LoVo (cell line): ENCODE measurements at regions not wholly inside any gene's neighbourhood (a gene's known extent, or its start where the extent isn't known, plus 50 kb on each side); places are given as distances from the start of the nearest gene placed in this dataset.
"Not testable (repeated sequence)": the region's sequence is repeated elsewhere in the genome, so short reads cannot be mapped to it uniquely, and the experiment has no call there.

ENCODE experiments used
- DNase-seq: peaks from one replicate; pipeline ENCODE4 v3.0.0-alpha.2; 2016; ENCODE audit warnings: low spot score

GRCh38 chr4:155032521-155033229, 175.8 kb upstream of the NPY2R start:
- DNase-seq, result no peak

- no peak for DNase-seq
These were observed 174.8 kb upstream of the NPY2R start for GRCh38 chr4:155033604-155034003.

GRCh38 chr4:155037031-155037430, 171.4 kb upstream of the NPY2R start:
- DNase-seq, result no peak

- DNase-seq, result no peak
These were observed 170.0 kb upstream of the NPY2R start for GRCh38 chr4:155038459-155038858.

GRCh38 chr4:155039162-155039561, 169.3 kb upstream of the NPY2R start:
- no peak for DNase-seq

- DNase-seq, result no peak
These were observed 168.4 kb upstream of the NPY2R start for GRCh38 chr4:155040031-155040430.

DNA sequence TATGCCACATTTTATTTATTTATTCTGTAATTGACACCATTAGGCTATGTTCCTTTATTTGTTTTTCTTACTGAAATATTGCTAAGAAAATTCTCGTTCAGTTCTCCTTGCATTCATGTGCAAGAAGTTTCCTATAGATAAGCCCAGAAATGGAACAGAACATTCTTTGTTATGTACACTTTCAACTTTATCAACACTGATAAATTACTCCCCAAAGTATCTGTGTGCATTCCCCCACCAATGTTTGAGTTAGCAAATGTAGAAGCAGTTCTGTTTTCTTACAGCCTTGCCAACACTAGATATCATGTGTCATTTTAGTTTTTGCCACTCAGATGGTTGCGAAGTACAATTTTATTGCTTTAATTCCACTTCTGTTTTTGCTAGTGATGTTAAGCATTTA, 166.4 kb upstream of the NPY2R start:
- DNase-seq, result no peak

GRCh38 chr4:155044251-155044650, 164.2 kb upstream of the NPY2R start:
- DNase-seq, result not testable (repeated sequence)

GRCh38 chr4:155047755-155048154, 160.7 kb upstream of the NPY2R start:
- DNase-seq, result no peak

DNA sequence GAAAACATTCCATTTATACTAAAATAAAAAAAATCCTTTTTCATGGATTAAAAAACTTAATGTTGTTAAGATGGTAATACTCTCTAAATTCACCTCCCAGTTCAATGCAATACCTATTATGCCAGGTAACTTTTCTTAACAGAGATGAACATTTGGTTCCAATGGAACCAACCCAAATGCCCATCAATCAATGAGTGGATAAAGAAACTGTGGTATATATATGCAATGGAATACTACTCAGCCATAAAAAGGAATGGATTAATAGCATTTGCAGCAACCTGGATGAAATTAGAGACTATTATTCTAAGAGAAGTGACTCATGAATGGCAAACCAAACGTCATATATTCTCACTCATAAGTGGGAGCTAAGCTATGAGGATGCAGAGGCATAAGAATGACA, 154.4 kb upstream of the NPY2R start:
- DNase-seq, result not testable (repeated sequence)

DNA sequence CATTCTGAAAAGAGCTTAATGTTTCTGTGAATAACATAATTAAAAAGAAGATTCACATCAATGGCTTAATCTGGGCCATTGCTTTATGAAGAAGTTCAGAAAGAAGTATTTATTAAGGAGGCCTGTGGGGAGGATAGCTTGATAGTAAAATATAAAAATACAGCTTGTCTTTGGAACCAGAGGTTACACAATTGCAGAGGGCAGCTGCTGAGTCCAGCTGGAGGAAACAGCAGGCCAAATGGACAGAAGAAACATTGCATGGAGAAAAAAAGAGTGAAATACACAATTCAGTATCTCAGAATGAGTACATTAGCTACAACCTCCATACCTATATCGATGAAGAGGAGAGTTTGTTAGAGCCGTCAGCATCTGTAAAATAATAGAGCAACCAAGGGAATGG, 148.0 kb upstream of the NPY2R start:
- DNase-seq, result no peak

DNA sequence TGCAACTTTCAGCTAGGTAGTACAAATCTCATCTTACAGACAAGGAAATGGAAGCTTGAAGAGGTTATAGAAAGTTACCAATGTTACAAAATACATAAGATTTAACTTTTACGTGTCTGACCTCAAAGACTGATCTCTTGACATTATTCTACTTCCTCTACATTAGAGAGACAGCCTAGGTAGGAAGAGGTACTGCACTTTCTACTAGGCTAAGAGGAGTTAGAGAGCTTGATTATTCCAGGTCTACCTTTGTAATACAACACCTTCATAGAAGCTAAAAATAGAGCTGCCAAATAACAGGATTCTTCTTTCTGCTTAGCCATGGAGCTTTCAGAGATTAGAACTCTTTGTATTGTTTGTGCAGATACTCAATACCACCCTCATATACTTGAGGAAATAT, 147.6 kb upstream of the NPY2R start:
- DNase-seq, result no peak

DNA sequence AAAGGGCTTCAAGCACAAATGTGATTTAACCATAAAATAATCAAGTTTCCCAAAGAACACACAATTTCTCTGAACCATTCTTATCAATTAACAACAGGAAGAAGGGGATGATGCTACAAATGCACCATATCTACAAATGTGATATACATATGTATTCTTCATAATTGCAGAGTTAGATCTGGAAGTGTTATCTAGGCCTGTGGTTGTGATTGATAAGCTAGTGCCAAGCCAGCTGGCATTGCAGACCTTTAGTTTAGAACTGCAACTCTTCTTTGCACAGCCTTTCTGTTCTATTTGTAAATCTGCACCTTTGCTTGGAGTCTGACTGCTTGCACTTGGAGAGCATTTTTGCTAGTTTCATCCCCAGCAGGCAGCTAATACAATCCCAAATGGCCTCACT, 145.5 kb upstream of the NPY2R start:
- no peak for DNase-seq

- DNase-seq, result not testable (repeated sequence)
These were observed 143.5 kb upstream of the NPY2R start for GRCh38 chr4:155064934-155065333.

- no peak for DNase-seq
These were observed 141.6 kb upstream of the NPY2R start for GRCh38 chr4:155066871-155067270.

- no peak for DNase-seq
These were observed 136.5 kb upstream of the NPY2R start for GRCh38 chr4:155071962-155072361.

DNA sequence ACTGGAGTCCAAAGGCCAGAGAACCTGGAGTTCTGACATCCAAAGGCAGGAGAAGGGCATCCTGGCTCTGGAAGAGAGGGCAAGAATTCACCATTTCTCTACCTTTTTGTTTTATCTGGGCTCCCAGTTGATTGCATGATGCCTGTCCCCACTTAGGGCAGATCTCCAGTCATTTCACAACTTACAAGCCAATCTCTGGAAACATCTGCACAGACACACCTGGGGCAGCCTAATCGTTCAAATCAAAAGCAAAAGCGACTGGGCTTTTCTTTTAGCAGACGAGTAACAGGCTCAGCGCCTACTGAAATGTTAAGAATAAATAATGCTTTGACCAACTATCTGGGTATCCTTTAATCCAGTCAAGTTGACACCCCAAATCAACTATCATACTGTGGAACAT, 136.0 kb upstream of the NPY2R start:
- DNase-seq, result no peak

DNA sequence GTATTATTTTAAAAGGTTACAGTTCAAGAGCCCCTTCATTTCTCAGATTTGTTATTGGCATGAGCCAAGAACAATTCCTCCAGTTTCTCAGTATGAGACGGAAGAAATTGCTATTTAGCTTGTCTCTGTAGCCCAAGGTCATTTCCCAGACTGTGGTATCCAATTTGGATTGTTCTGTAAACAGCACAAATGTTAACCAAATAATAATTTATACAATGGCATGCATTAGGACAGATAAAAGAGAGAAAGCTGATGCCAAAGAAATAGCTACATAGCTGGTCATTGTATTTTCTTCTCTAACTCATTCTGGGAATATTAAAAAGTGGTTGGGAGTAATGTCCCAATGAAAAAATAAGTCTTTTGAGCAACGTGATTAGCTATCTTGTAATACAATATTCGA, 134.6 kb upstream of the NPY2R start:
- DNase-seq, result no peak

- no peak for DNase-seq
These were observed 132.1 kb upstream of the NPY2R start for GRCh38 chr4:155076256-155076785.

- no peak for DNase-seq
These were observed 130.8 kb upstream of the NPY2R start for GRCh38 chr4:155077452-155078229.

DNA sequence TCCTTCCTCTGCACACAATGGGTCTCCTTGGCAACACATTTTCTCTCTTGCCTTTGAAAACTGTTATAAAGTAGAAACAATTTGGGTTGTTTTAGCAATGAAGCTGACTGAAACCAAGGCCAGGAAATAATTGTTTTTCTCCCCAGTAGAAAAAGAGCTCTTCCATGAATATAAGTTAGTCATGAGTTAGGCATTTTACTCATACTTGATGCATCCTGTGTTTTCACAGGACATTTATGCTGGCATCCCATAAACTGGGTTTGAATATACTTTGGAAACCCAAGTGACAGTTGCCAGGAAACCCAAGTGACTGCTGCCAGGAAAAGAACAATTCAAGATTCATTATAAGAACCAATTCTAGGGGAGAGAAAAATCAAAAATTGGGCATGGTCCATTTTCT, 128.6 kb upstream of the NPY2R start:
- DNase-seq, result no peak

GRCh38 chr4:155081222-155081621, 127.2 kb upstream of the NPY2R start:
- DNase-seq, result no peak

GRCh38 chr4:155085843-155086530, 122.4 kb upstream of the NPY2R start:
- no peak for DNase-seq
